ENCODE measurements at regions not wholly inside any gene's neighbourhood (a gene's known extent, or its start where the extent isn't known, plus 50 kb on each side); places are given as distances from the start of the nearest gene placed in this dataset.

- Histone ChIP-seq H3K9me3 (replicated peaks in 1 of 2; ENCODE audit: control insufficient read depth in 1 of 2, insufficient read depth in 1 of 2, low read length in 2 of 2) (no peaks in the 10 kb centered on the region), H3K4me1 (ENCODE audit: control insufficient read depth in 1 of 2, insufficient read depth in 2 of 2, low read length in 2 of 2) (no peaks in the 10 kb centered on the region), H3K27me3 (ENCODE audit: control insufficient read depth in 2 of 2, insufficient read depth in 2 of 2, low read length in 2 of 2) (no peaks in the 10 kb centered on the region), H3K4me3 (replicated peaks in 1 of 3; ENCODE audit: low read depth in 2 of 3, low read length in 3 of 3) (no peak overlapping the region), H4K20me1 (ENCODE audit: insufficient read depth, low read length) (no peaks in the 10 kb centered on the region), H3K27ac (ENCODE audit: low read depth in 1 of 2, low read length in 2 of 2) (no peak overlapping the region), H3K9ac (ENCODE audit: insufficient read depth, low read length, poor library complexity, severe bottlenecking) (no peak overlapping the region), H3K36me3 (replicated peaks in 1 of 2; ENCODE audit: control insufficient read depth in 1 of 2, insufficient read depth in 2 of 2, low read length in 2 of 2) (no peaks in the 10 kb centered on the region), H3K79me2 (ENCODE audit: insufficient read depth, low read length) (no peaks in the 10 kb centered on the region), H3K4me2 (replicated peaks; ENCODE audit: extremely low read depth, low read length, poor library complexity, severe bottlenecking) (no peak overlapping the region), H2AFZ (ENCODE audit: insufficient read depth, low read depth, low read length, poor library complexity, severe bottlenecking) (no peak overlapping the region)
- Mint-ChIP-seq H3K4me3 (no peak overlapping the region), H3K36me3 (no peaks in the 10 kb centered on the region), H3K4me1 (no peaks in the 10 kb centered on the region), H3K9me3 (no peaks in the 10 kb centered on the region), H3K27ac (no peak overlapping the region), H3K27me3 (ENCODE audit: low read depth in 3 of 3) (no peaks in the 10 kb centered on the region)
- intact Hi-C loops (cut with micrococcal nuclease) = no loop called here
- DNase-seq = no peak
- TF ChIP-seq, protein P1, sequence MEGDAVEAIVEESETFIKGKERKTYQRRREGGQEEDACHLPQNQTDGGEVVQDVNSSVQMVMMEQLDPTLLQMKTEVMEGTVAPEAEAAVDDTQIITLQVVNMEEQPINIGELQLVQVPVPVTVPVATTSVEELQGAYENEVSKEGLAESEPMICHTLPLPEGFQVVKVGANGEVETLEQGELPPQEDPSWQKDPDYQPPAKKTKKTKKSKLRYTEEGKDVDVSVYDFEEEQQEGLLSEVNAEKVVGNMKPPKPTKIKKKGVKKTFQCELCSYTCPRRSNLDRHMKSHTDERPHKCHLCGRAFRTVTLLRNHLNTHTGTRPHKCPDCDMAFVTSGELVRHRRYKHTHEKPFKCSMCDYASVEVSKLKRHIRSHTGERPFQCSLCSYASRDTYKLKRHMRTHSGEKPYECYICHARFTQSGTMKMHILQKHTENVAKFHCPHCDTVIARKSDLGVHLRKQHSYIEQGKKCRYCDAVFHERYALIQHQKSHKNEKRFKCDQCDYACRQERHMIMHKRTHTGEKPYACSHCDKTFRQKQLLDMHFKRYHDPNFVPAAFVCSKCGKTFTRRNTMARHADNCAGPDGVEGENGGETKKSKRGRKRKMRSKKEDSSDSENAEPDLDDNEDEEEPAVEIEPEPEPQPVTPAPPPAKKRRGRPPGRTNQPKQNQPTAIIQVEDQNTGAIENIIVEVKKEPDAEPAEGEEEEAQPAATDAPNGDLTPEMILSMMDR (IDR thresholded peaks at IDR 0.05) = no peak
- WGBS (ENCODE audit: insufficient coverage) = no CpG with 5 or more reads among the region's 1 CpG
These were observed 705.6 kb upstream of the GBE1 start for GRCh38 chr3:82467051-82467450.

GRCh38 chr3:82462977-82463376 is 701.5 kb upstream of the GBE1 start:
- Histone ChIP-seq H3K4me3 (replicated peaks in 1 of 3; ENCODE audit: low read depth in 2 of 3, low read length in 3 of 3) (no peak overlapping the region), H3K9ac (ENCODE audit: insufficient read depth, low read length, poor library complexity, severe bottlenecking) (no peak overlapping the region), H3K27me3 (ENCODE audit: control insufficient read depth in 2 of 2, insufficient read depth in 2 of 2, low read length in 2 of 2) (no peaks in the 10 kb centered on the region), H2AFZ (ENCODE audit: insufficient read depth, low read depth, low read length, poor library complexity, severe bottlenecking) (no peak overlapping the region), H3K4me1 (ENCODE audit: control insufficient read depth in 1 of 2, insufficient read depth in 2 of 2, low read length in 2 of 2) (no peaks in the 10 kb centered on the region), H3K27ac (ENCODE audit: low read depth in 1 of 2, low read length in 2 of 2) (no peak overlapping the region), H3K36me3 (replicated peaks in 1 of 2; ENCODE audit: control insufficient read depth in 1 of 2, insufficient read depth in 2 of 2, low read length in 2 of 2) (no peaks in the 10 kb centered on the region), H3K4me2 (replicated peaks; ENCODE audit: extremely low read depth, low read length, poor library complexity, severe bottlenecking) (no peak overlapping the region), H3K79me2 (ENCODE audit: insufficient read depth, low read length) (no peaks in the 10 kb centered on the region), H4K20me1 (ENCODE audit: insufficient read depth, low read length) (no peaks in the 10 kb centered on the region), H3K9me3 (replicated peaks in 1 of 2; ENCODE audit: control insufficient read depth in 1 of 2, insufficient read depth in 1 of 2, low read length in 2 of 2) (peaks cover 0 to 5% of the 10 kb centered on the region in 2 donors)
- no peak overlapping the region for H3K4me3 Mint-ChIP-seq
- peaks cover 0 to 2% (median 0%) of the 10 kb centered on the region in 3 donors for H3K27me3 Mint-ChIP-seq (ENCODE audit: low read depth in 3 of 3)
- H3K4me1 Mint-ChIP-seq = no peaks in the 10 kb centered on the region
- no peak for DNase-seq
- intact Hi-C loops (cut with micrococcal nuclease) = no loop called here
- no peaks in the 10 kb centered on the region for H3K36me3 Mint-ChIP-seq
- WGBS (ENCODE audit: insufficient coverage) = 67% methylated on average over 3 of the region's 6 CpGs
- peaks cover 0 to 4% (median 3%) of the 10 kb centered on the region in 7 donors for H3K9me3 Mint-ChIP-seq
- TF ChIP-seq, protein P1 (IDR thresholded peaks at IDR 0.05) = no peak
- no peak overlapping the region for H3K27ac Mint-ChIP-seq

All from CD14-positive monocyte (primary cell).